ENCODE measurements at regions not wholly inside any gene's neighbourhood (a gene's known extent, or its start where the extent isn't known, plus 50 kb on each side); places are given as distances from the start of the nearest gene placed in this dataset.
"Not testable (repeated sequence)": the region's sequence is repeated elsewhere in the genome, so short reads cannot be mapped to it uniquely, and the experiment has no call there.

- no peak for FAIRE-seq
Observed at GRCh38 chr13:88376760-88377388, 705.7 kb downstream of the SLITRK5 start.

GRCh38 chr13:88377852-88378251 is 706.7 kb downstream of the SLITRK5 start:
- DNase-seq (ENCODE audit: low spot score) (no peak), FAIRE-seq (no peak)

More at GRCh38 chr13:88376760-88377388, 705.7 kb downstream of the SLITRK5 start:
- no peak for DNase-seq (ENCODE audit: low spot score)

DNA sequence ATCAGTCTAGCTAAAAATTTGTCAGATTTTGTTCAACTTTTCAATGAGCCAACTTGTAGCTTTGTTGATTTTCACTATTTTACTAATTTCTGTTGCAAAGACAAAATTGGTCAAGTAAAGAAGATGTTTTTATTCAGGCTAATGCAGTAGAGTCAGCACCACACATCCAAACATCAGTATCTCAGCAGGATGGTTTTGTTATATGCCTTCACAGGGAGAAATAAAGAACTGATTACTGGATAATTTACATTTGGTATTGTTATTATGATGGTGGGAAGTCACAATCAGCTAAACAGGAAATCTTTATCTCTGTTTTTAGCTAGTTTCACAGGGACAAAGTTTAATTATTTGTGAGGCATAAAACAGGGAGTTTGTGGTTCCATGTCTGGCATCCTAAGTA is 713.4 kb downstream of the SLITRK5 start:
- DNase-seq (ENCODE audit: low spot score) = no peak
- no peak for FAIRE-seq

- FAIRE-seq = no peak
- DNase-seq (ENCODE audit: low spot score) = no peak
Observed at GRCh38 chr13:88395804-88396203, 724.6 kb downstream of the SLITRK5 start.

DNA sequence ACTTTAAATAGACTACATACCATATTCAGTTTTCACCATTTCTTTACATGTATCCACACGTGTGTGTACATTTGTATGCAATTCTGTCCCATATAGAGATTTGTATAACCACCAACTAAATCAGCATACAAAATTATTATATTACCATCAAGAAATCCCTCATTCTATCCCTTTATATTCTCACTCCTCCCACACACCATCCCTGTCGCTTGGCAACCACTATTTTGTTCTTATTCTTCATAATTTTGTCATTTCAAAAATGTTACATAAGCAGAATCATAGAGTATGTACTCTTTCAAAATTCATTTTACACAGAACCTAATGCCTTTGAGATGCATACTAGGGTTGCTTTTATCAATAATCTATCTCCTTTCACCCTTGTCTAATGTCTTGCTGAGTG is 740.5 kb downstream of the SLITRK5 start:
- FAIRE-seq (no peak), DNase-seq (ENCODE audit: low spot score) (no peak)

- DNase-seq (ENCODE audit: low spot score) (no peak), FAIRE-seq (no peak)
Observed at GRCh38 chr13:88417801-88418200, 746.6 kb downstream of the SLITRK5 start.

DNA sequence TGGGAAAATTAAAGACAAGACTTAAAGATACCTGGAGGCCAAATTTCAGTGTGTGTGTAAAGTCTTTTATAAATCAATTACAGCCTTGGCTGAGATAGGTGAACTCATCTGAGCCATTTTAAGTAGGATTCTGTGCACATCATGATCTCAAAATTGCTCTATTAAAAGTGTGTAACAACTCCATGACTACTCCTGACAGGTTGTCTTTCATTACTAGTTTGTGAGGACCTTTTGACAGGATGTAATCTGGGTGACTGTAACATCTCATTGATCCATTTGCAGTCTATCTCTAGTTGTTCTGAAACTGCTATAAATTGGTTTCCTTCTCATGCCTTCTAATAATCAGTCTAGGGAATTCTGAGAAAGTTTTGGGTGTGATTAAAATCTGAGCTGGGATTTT is 753.3 kb downstream of the SLITRK5 start:
- DNase-seq (ENCODE audit: low spot score) (no peak), FAIRE-seq (no peak)

DNA sequence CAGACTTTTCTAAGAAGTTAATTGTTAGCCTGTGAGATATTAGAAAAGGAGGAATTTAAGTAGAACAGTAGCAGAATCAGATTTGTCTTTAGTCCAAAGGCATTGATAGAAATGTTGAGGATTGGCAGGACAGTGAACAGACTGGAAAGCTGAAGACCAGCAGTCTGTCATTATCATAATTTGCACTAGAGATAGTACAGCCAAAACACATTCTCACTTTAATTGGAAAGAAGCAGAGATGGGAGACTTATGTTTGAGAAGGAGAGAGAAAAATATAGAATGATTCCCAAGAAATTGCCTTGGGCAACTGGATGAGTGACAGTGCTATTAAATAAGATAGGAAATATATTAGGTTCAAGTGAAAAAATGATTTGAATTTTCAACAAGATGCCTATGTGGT is 755.5 kb downstream of the SLITRK5 start:
- FAIRE-seq (no peak), DNase-seq (ENCODE audit: low spot score) (no peak)

DNA sequence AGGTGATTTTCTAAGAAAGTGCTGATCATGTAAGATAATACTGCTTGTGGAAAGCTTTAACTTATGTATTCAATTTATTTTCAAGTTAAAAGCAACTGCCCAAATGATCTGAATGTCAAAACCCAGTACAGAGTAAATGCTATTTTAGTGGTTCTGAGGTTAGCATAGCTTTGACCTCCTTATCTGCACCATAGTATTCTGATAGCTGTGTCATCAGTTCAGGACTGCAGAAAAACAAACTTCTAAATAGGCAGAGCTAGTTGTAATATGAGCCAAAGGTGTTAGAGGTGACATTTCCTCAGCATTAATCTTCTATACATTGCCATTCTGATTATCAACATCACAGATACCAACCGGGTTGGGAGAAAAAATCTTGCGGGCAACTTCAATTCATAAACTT is 758.7 kb downstream of the SLITRK5 start:
- FAIRE-seq (no peak), DNase-seq (ENCODE audit: low spot score) (no peak)

GRCh38 chr13:88434953-88435352 is 763.8 kb downstream of the SLITRK5 start:
- FAIRE-seq = no peak
- DNase-seq (ENCODE audit: low spot score) = no peak

- FAIRE-seq = no peak
- DNase-seq (ENCODE audit: low spot score) = no peak
Observed at GRCh38 chr13:88436974-88437373, 765.8 kb downstream of the SLITRK5 start.

GRCh38 chr13:88450515-88450914 is 779.3 kb downstream of the SLITRK5 start:
- no peak for FAIRE-seq
- DNase-seq (ENCODE audit: low spot score) = no peak

DNA sequence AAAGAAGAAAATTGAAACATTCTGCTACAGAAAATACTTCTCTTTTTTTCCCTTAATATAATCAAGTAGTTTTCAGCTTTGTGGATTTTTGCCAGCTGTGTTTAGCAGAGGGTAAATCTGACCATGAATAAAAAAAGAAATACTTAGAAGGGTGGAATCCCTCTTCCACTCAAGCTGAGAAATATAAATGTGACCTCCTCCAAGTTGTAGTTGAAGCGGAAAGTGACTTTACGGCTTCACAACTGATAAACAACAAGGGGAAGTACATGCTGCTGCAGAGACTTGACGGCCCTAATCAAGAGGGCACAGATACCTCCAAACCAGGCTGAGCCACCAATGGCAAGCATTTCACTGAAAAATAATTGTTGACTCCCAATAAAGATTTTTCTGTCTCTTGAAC is 785.0 kb downstream of the SLITRK5 start:
- no peak for DNase-seq (ENCODE audit: low spot score)
- no peak for FAIRE-seq

DNA sequence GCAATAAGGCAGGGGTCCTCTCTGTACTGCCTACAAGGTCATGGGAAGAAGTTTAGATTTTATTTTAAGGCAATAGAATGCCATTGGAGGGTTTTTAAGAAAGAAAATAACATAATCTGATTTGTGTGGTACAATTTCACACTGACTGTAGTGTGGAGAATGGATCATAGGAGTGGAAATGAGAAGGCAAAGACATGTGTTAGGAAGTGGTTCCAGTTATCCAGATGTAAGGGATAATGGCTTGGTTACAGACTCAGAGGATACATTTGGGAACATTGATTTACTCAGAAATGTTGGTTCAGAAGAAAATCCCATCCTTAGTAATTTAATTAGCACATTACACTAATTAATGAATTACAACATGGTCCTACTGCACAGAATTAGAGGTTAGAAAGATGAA is 788.2 kb downstream of the SLITRK5 start:
- DNase-seq (ENCODE audit: low spot score) (no peak), FAIRE-seq (no peak)

DNA sequence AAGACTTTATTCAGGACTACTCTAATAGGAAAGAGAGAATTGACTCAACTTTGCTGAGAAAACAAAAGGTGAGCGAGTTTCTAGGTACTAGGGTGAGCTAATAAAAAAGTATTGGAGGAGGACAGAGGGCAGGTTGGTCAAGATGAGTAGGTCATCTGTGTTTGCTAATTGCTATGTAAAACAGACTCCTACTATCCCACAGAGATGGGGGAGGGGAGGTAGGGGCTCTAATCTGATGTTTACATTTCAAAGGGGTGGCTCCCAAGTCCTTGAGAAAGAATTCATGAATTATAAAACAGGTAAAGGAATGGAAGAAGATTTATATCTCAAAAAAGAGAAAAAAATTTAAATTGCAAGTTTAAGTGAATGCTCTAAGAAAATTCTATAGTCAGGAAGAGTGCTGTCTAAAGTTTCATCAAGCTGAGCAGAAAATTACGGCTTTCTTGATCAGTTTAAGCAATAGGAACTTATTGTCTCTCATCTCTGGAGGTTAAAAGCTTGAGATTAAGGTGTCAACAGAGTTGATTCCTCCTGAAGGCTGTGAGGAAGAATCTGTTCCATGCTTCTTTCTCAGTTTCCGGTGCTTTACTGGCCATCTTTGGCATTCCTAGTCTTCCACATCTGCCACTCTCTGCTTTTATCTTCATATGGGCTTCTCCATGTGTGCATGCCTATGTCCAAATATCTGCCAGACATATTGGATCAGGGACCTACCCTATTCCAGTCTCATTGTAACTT is 790.3 kb downstream of the SLITRK5 start:
- FAIRE-seq (no peak), DNase-seq (ENCODE audit: low spot score) (no peak)

- FAIRE-seq (no peak), DNase-seq (ENCODE audit: low spot score) (no peak)
Observed at GRCh38 chr13:88464851-88465250, 793.7 kb downstream of the SLITRK5 start.

DNA sequence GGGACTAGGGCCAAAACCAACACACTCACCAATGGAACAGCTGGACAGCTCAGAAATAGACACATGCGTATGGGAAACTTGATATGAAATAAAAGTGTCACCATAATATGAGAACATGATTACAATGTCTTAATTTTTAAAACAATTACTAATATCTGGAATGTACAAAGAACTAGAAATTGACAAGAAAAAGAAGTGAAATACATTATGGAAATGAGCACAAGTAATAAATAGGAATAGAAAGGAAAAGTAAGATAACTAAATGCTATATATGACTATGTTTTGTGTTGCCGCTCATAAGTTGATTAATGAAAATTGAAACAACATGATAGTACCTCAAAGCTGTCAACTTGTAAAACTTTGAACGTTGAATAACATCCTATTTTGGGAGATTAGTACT is 801.1 kb downstream of the SLITRK5 start:
- FAIRE-seq = no peak
- DNase-seq (ENCODE audit: low spot score) = no peak

DNA sequence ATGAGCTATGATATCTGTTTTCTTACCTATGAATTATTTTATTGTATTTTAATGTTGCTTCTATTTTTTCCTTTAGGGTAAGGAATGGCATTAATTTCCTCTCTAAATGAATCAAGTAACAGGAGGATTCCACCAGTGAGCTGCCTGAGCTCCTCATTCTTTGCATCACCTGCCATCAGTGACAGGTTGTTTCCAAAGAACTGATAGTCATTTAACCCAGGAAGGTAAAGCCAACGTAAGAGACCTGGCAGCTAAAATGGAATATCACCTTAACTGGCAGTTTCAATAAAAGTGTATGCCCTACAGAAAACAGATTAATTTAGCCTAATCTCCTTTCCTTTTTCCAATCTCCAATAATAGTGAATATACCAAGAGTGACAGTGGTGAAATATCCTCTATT is 812.0 kb downstream of the SLITRK5 start:
- no peak for DNase-seq (ENCODE audit: low spot score)
- FAIRE-seq = no peak

DNA sequence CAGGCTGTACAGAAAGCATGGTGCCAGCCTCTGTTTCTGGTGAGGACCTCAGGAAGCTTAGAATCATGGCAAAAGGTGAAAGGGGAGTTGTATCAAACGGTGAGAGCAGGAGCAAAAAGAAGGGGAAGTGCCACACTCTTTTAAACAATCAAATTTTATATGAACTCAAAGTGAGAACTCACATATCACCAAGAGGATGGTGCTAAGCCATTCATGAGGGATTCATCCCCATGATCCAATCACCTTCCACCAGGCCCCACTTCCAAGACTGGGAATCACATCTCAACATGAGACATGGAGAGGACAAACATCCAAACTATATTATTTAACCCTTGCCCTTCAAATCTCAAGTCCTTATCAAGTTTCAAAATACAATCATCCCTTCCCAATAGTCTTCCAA is 836.7 kb downstream of the SLITRK5 start:
- no peak for FAIRE-seq

GRCh38 chr13:88512993-88513392 is 841.8 kb downstream of the SLITRK5 start:
- DNase-seq (ENCODE audit: low spot score); FAIRE-seq: not testable (repeated sequence)

More for the DNA sequence above, 836.7 kb downstream of the SLITRK5 start:
- DNase-seq (ENCODE audit: low spot score) = no peak

GRCh38 chr13:88526186-88526852 is 855.1 kb downstream of the SLITRK5 start:
- DNase-seq (ENCODE audit: low spot score) (no peak), FAIRE-seq (no peak)

DNA sequence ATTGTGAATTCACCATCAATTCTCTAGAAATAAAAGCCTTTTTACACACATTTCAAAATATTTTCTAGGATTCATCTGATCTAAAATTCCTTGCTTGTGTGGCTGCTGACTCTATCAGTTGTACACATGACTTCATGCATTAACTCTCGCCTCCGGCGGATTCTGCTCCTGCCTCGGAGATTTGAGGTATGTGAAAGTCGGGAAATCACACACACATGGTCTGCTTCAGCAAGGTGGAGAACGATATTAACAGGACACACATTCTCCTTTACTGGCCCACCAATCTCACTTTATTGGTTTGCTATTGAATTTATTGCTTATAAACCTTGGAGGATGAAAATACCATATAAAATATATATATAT is 855.7 kb downstream of the SLITRK5 start:
- FAIRE-seq (no peak), DNase-seq (ENCODE audit: low spot score) (no peak)

GRCh38 chr13:88541994-88542393 is 870.8 kb downstream of the SLITRK5 start:
- FAIRE-seq (no peak), DNase-seq (ENCODE audit: low spot score) (no peak)

All from RCC 7860 (cell line).